Activated T-cell treated with anti-CD3 and anti-CD28 coated beads, Interleukin-2, amount 50 U/mL, for 1 hour (primary cell): ENCODE measurements at regions not wholly inside any gene's neighbourhood (a gene's known extent, or its start where the extent isn't known, plus 50 kb on each side); places are given as distances from the start of the nearest gene placed in this dataset.
"Not testable (repeated sequence)": the region's sequence is repeated elsewhere in the genome, so short reads cannot be mapped to it uniquely, and the experiment has no call there.

Experiments
- DNase-seq: peaks from one replicate; pipeline ENCODE4 v3.0.0-alpha.2; 2020

GRCh38 chr20:40019510-40019909 lies 669.5 kb downstream of the MAFB start:
- no peak for DNase-seq

DNA sequence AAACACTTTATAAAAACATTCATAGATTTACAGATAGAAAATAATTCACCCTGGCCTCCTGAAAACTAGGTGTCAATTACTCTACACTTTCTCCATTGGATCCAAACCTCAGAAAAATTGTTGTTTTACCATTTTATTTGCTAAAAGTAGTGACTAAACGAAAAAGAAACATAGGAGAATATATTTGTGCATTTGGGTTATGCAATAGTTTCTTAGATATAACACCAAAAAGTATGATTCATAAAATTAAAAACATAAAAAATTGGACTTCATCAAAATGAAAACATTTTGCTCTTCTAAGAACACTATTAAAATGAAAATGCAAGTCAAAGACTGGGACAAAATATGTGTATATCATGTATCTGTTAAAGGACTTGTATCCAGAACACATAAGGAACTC lies 671.3 kb downstream of the MAFB start:
- no peak for DNase-seq

DNA sequence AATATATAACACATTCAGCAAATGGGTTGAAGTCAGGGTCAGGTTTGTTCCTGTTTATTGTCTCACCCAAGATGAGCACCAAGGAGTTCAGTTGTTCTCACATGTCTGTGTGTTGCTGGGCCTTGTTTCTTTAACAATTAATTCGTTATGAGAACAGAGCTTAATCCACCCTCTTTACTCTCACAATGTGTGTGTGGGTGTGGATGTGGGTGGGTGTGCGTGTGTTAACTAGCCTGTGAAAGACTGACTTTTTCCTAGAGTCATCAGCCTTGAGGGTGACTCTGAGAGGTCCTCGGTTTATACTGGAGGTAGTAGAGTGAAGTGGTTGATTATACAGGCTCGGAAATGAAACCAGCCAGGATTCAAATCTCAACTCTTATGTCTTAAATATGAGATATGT lies 672.1 kb downstream of the MAFB start:
- DNase-seq, result no peak

DNA sequence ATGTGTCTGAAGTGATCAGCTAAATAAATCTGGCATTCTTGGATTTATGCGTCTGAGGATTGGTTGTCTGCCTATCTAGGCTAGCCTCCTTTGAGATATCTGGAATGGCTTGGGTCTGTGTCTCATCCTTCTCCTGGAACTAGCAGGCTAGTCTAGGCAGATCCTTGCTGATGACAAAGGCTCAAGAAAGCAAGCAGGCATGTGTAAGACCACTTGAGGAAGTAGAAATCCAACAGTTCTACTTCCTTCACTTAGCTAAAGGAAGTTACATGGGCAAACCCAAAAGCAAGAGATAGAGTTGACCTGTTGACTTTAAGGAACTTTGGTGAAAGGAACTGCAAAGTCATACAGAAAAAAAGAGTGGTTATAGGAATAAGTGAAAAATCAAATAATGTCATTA lies 672.6 kb downstream of the MAFB start:
- no peak for DNase-seq

DNA sequence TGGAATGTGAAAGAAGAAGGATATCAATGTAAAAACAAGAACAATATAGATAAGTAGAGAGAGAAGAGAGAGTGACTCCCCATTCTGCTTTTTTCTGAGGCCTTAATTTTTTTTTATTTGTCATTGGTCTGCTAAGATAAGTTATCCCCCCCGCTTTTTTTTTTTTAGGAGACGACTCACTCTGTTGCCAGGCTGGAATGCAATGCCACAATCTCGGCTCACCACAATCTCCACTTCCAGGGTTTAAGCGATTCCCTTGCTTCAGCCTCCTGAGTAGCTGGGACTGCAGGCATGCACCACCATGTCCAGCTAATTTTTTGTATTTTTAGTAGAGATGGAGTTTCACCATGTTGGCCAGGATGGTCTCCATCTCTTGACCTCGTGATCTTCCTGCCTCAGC lies 677.0 kb downstream of the MAFB start:
- not testable (repeated sequence) for DNase-seq

- no peak for DNase-seq
Observed at GRCh38 chr20:40010483-40010882, 678.6 kb downstream of the MAFB start.

DNA sequence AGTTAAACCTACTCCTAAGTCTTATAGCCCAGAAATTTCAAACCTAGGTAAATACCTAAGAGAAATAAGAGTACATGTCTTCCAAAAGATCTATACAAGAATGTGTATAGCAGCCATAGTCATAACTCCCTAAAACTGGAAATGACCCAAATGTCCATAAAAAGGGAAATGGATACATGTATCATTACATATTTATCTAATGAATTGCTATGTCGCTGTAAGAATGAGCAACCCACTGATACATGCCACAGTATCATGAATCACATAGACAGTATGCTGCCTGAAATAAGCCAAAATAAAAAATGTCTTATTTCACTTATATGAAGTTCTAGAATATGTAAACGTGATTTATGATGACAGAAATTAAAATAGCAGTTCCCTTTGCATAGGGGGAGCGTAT lies 679.5 kb downstream of the MAFB start:
- DNase-seq, result no peak

GRCh38 chr20:40008177-40008576 lies 680.9 kb downstream of the MAFB start:
- no peak for DNase-seq

- no peak for DNase-seq
Observed at GRCh38 chr20:40006168-40006860, 682.7 kb downstream of the MAFB start.

DNA sequence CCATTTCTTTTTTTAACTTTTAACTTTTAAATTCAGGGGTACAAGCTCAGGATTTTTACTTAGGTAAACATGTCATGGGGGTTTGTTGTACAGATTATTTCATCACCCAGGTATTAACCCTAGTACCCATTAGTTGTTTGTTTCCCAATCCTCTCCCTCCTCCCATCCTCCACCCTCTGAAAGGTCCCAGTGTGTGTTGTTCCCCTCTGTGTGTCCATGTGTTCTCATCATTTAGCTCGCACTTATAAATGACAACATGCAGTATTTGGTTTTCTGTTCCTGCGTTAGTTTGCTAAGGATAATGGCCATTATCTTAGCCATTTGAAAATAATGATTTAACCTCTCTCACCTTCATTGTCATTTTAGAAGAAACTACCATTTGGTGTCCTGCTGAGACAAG lies 684.9 kb downstream of the MAFB start:
- not testable (repeated sequence) for DNase-seq

GRCh38 chr20:39993742-39994141 lies 695.3 kb downstream of the MAFB start:
- DNase-seq, result no peak

DNA sequence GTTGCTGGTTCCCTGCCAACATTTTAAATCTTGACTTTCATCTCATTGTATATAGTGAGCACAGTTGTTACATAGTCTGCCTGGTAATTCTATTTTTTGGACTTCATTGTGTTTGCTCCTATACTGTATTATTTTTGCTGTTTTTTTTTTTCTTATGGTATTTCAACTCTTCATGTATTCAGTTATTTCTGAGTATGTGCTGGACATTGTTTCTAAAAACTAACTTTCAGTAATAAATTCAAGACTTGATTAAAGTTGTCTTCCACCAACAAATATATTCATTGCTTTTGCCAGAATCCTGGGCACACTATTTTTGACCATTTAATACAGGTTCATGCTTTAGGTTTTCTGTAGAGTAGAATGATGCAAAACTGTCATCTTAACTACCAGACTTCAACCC lies 698.3 kb downstream of the MAFB start:
- no peak for DNase-seq

GRCh38 chr20:39988991-39989390 lies 700.0 kb downstream of the MAFB start:
- DNase-seq, result no peak

GRCh38 chr20:39986173-39986904 lies 702.7 kb downstream of the MAFB start:
- no peak for DNase-seq

GRCh38 chr20:39985271-39985827 lies 703.7 kb downstream of the MAFB start:
- no peak for DNase-seq

- no peak for DNase-seq
Observed at GRCh38 chr20:39983655-39984054, 705.4 kb downstream of the MAFB start.

DNA sequence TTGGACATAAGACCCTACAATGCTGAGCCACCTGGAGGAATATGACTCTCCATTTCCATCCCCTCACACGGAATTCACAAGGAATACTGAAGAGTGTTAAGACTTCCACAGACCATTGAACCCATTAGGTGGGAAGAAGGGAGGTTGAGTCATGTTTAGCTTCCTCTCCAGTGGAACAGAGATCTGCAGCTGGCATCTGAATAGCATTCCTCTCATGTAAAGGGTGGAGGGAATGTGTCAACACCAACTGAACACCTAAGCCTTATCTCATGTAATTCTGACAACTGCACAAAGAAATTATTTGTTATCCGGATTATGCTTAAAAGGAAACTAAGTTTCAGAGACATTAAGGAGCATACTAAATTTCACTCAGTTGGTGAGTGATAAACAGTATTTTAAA lies 705.9 kb downstream of the MAFB start:
- DNase-seq, result no peak

GRCh38 chr20:39974966-39975501 lies 714.0 kb downstream of the MAFB start:
- no peak for DNase-seq

DNA sequence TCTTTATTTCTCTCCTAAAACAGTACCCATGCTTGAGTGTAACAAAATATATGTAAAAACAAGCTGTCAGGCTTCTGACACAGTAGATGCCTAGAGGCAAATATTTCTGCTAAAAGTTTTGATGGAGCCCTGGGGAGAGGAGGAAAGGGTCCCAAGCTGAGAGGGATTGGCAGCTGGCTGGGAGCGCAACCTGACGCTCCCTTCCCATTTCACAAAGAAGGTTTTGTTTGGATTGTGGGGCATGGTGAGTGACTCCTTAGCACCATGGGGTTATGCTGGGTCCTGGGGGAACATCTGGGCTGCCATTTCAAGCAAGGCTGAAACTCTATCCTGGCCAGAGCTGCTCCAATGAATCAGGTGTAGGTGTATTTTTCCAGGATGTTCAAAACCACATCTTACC lies 720.5 kb downstream of the MAFB start:
- DNase-seq, result no peak

- DNase-seq, result no peak
Observed at GRCh38 chr20:39967806-39968205, 721.2 kb downstream of the MAFB start.

DNA sequence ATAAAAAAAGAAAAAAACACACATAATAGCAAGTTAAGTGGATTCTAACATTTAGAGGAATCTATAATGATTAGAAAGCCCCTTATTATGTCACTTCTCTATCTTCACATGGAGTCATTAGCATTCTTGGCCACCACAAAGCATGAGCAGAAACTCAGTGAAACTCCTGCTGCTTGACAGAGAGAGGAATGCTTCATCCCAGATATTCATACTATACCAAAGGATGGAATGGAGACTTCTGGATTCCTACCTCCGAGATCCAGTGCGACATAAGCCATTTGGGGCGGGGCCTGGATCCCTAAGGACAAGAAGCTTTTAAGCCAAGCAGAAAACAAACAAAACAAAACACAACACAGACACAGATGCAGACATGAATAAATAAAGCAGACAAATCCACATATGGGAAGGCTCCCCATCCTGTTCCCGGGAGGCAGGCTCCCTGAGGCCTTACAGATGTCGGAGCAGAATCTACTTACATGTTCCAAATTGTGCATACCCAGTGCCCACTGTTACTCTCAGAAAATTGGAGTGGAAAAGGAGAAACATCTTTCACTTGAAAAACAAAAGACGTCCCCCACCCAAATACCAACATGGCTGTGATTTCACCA lies 727.3 kb downstream of the MAFB start:
- no peak for DNase-seq

- no peak for DNase-seq
Observed at GRCh38 chr20:39960522-39961428, 728.3 kb downstream of the MAFB start.

DNA sequence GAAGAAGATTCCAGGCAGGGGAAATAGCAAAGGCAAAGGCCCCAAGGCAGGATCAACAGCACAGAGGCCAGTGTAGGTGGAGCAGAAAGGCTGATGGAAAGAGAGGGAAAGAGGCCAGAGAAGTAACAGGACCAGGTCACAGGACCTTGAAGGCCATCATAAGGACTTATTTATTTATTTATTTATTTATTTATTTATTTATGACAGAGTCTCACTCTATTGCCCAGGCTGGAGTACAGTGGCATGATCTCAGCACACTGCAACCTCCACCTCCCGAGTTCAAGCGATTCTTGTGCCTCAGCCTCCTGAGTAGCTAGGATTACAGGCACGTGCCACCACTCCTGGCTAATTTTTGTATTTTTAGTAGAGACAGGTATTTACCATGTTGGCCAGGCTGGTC lies 731.1 kb downstream of the MAFB start:
- not testable (repeated sequence) for DNase-seq
